Central memory CD8-positive, alpha-beta T cell (primary cell): ENCODE measurements at regions not wholly inside any gene's neighbourhood (a gene's known extent, or its start where the extent isn't known, plus 50 kb on each side); places are given as distances from the start of the nearest gene placed in this dataset.

Source experiments
- ATAC-seq: fragments of 150-1000 bp; cut with Tn5 transposase; replicated peaks from 2 replicates; pipeline ENCODE4 v1.10.0; 2022; ENCODE audit warnings: mild to moderate bottlenecking, moderate FRiP score, moderate number of reproducible peaks; ENCODE audit not compliant: poor library complexity, severe bottlenecking; ENCODE audit errors: extremely low read depth
- DNase-seq, 2 donors: peaks; one replicate each; pipeline ENCODE4 v3.0.0; 2021; ENCODE audit warnings: low spot score in 2 of 2
- H3K27ac Mint-ChIP-seq: one replicate; pipeline ENCODE4 v1.8.0; 2022; ENCODE audit warnings: low read depth, mild to moderate bottlenecking, moderate library complexity, mixed read lengths
- H3K27me3 Mint-ChIP-seq: one replicate; pipeline ENCODE4 v1.8.0; 2022; ENCODE audit warnings: mixed read lengths
- H3K36me3 Mint-ChIP-seq: one replicate; pipeline ENCODE4 v1.8.0; 2022; ENCODE audit warnings: mild to moderate bottlenecking, moderate library complexity, mixed read lengths; ENCODE audit not compliant: insufficient read depth
- H3K4me1 Mint-ChIP-seq: one replicate; pipeline ENCODE4 v1.8.0; 2022; ENCODE audit warnings: mixed read lengths
- H3K4me3 Mint-ChIP-seq: one replicate; pipeline ENCODE4 v1.8.0; 2022; ENCODE audit warnings: mild to moderate bottlenecking, moderate library complexity, mixed read lengths
- H3K9me3 Mint-ChIP-seq: one replicate; pipeline ENCODE4 v1.8.0; 2022; ENCODE audit warnings: mixed read lengths

- H3K4me1 Mint-ChIP-seq: no peaks in the 10 kb centered on the region
- ATAC-seq (no peak), DNase-seq (no peak)
Measured at GRCh38 chr17:27976331-27976730, 66.1 kb upstream of the NLK start.

DNA sequence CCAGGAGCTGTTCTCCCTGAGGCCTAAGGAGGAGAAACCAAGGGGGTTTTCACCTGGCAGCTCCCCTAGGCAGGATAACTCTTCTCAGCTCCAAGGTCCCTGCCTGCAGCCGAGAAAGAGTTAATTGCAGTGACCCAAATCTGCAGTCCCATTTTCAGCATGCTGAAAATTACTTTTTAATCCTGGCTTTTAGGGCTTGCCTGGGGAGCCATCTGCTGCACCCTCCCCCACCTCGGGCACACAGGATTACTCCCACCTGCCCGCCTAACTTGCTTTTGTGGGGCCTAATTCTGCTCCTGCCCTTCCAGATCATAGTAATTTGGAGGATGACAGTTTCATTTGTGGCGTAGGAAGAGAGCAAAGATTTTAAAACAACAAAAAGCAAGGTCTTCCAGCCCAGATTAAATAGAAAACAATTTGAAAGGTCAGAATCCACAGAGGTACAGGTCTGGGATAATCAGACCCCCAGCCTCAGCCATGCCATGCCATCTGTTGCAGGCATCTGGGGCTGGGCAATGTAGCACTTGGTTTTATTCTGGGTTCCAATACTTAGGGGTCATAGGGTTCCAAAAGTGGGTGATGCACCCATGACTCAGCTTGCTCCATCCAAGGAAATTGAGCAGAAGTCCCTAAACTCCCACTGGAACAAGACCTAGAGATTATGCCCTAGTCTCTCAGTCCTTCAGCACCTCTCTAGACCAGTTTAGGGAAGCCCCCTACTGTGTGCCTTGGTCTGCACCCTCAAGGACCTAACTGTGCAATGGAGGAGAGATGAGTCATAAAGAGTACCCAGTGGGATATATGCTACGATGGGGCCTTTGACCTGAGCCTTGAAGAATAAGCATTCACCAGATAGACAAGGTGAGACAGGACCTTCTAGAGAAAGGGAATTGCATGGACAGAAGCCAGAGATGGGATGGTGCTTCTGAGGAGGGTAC lies 64.5 kb upstream of the NLK start:
- H3K9me3 Mint-ChIP-seq: no peaks in the 10 kb centered on the region
- ATAC-seq: no peak

More at GRCh38 chr17:27976331-27976730, 66.1 kb upstream of the NLK start:
- H3K36me3 Mint-ChIP-seq: no peaks in the 10 kb centered on the region
- H3K27me3 Mint-ChIP-seq: peaks cover 22% of the 10 kb centered on the region
- no peak overlapping the region for H3K27ac Mint-ChIP-seq
- no peaks in the 10 kb centered on the region for H3K9me3 Mint-ChIP-seq
- no peak overlapping the region for H3K4me3 Mint-ChIP-seq

GRCh38 chr17:27978689-27979175 lies 63.7 kb upstream of the NLK start:
- H3K4me3 Mint-ChIP-seq: no peak overlapping the region
- H3K4me1 Mint-ChIP-seq: no peaks in the 10 kb centered on the region
- DNase-seq: no peak
- no peak for ATAC-seq
- H3K27me3 Mint-ChIP-seq: peaks cover 27% of the 10 kb centered on the region
- no peaks in the 10 kb centered on the region for H3K9me3 Mint-ChIP-seq
- H3K36me3 Mint-ChIP-seq: no peaks in the 10 kb centered on the region
- no peak overlapping the region for H3K27ac Mint-ChIP-seq

More for the DNA sequence above, 64.5 kb upstream of the NLK start:
- no peak for DNase-seq
- H3K27ac Mint-ChIP-seq: no peak overlapping the region
- no peaks in the 10 kb centered on the region for H3K4me1 Mint-ChIP-seq
- no peaks in the 10 kb centered on the region for H3K36me3 Mint-ChIP-seq
- H3K27me3 Mint-ChIP-seq: peaks cover 22% of the 10 kb centered on the region
- H3K4me3 Mint-ChIP-seq: no peak overlapping the region

DNA sequence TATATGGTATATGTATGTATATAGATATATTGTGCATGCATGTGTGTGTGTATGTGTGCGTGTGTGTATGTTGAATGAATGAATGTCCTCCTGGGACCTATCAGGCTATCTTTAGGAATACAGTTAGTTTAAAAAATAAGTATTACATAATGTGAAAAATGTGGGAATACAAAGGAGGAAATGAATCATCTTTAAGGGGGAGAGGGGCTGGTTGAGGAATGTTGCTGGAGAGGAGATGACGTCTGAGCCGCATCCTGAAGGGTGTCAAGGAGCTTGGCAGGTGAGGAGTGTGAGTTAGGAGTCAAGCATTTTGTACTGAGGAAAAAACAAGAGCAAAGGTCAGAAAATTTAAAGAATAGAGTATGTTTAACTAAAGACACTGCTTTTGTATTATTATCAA lies 62.4 kb upstream of the NLK start:
- H3K27ac Mint-ChIP-seq: no peak overlapping the region
- H3K27me3 Mint-ChIP-seq: peaks cover 40% of the 10 kb centered on the region
- no peak for ATAC-seq
- DNase-seq: no peak
- H3K9me3 Mint-ChIP-seq: no peaks in the 10 kb centered on the region
- no peaks in the 10 kb centered on the region for H3K36me3 Mint-ChIP-seq
- H3K4me1 Mint-ChIP-seq: no peaks in the 10 kb centered on the region
- H3K4me3 Mint-ChIP-seq: no peak overlapping the region

- ATAC-seq (no peak), DNase-seq (no peak)
- no peaks in the 10 kb centered on the region for H3K36me3 Mint-ChIP-seq
- H3K9me3 Mint-ChIP-seq: no peaks in the 10 kb centered on the region
- H3K4me3 Mint-ChIP-seq: no peak overlapping the region
- H3K4me1 Mint-ChIP-seq: no peaks in the 10 kb centered on the region
- H3K27me3 Mint-ChIP-seq: peaks cover 41% of the 10 kb centered on the region
- no peak overlapping the region for H3K27ac Mint-ChIP-seq
Measured at GRCh38 chr17:27981978-27982377, 60.5 kb upstream of the NLK start.

DNA sequence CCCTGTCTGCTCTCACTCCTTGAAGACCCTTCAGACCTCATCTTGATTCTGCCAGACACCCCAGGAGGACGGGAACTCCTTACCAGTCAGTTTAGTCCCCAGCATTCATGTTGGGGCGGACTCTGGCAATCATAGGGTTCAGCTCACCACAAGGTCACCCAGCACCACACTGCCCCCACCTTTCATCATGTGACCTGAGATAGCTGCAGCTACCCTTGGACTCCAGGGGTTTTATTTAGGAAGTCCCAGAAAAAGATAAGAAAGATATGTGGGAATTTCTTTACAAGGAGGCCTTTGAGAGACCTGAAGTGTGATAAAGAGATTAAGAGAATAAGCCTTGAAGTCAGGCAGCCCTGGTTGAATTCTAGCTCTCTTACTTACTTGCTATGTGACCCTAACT lies 59.8 kb upstream of the NLK start:
- Mint-ChIP-seq H3K4me3 (no peak overlapping the region), H3K27ac (no peak overlapping the region), H3K36me3 (no peaks in the 10 kb centered on the region), H3K4me1 (no peaks in the 10 kb centered on the region), H3K27me3 (peaks cover 41% of the 10 kb centered on the region), H3K9me3 (no peaks in the 10 kb centered on the region)
- ATAC-seq (no peak), DNase-seq (no peak)

GRCh38 chr17:27983853-27984252 lies 58.6 kb upstream of the NLK start:
- ATAC-seq (no peak), DNase-seq (no peak)
- Mint-ChIP-seq H3K4me1 (no peaks in the 10 kb centered on the region), H3K4me3 (no peak overlapping the region), H3K36me3 (no peaks in the 10 kb centered on the region), H3K9me3 (no peaks in the 10 kb centered on the region), H3K27ac (no peak overlapping the region), H3K27me3 (peaks cover 36% of the 10 kb centered on the region)

- no peak overlapping the region for H3K4me3 Mint-ChIP-seq
- ATAC-seq (no peak), DNase-seq (no peak)
- no peaks in the 10 kb centered on the region for H3K4me1 Mint-ChIP-seq
- H3K27me3 Mint-ChIP-seq: peaks cover 30% of the 10 kb centered on the region
- no peaks in the 10 kb centered on the region for H3K36me3 Mint-ChIP-seq
- H3K27ac Mint-ChIP-seq: no peak overlapping the region
- no peaks in the 10 kb centered on the region for H3K9me3 Mint-ChIP-seq
Measured at GRCh38 chr17:27984404-27984803, 58.1 kb upstream of the NLK start.

DNA sequence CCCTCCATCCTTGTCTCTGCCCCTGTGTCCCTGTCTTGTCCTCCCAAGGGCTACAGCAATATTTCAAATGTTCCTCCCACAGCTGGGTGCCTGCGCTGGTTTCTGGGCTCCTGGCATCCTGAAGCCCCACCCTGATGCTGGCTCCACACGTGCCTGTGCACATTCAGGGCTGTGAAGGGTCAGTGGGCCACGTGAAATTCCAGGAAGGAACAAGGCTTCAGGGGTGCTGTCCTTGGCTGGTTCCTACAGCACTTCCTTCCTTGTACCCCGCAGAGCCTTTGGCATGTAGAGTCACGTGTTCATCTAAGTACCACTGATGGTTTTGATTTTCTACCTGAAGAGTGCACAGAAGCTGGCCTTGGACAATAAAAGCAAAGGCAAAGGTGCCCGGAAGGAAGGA lies 57.7 kb upstream of the NLK start:
- H3K9me3 Mint-ChIP-seq: no peaks in the 10 kb centered on the region
- ATAC-seq (no peak), DNase-seq (no peak)
- no peak overlapping the region for H3K27ac Mint-ChIP-seq
- no peak overlapping the region for H3K4me3 Mint-ChIP-seq
- no peaks in the 10 kb centered on the region for H3K36me3 Mint-ChIP-seq
- no peaks in the 10 kb centered on the region for H3K4me1 Mint-ChIP-seq
- H3K27me3 Mint-ChIP-seq: peaks cover 26% of the 10 kb centered on the region

GRCh38 chr17:27985306-27985705 lies 57.2 kb upstream of the NLK start:
- Mint-ChIP-seq H3K4me3 (no peak overlapping the region), H3K4me1 (no peaks in the 10 kb centered on the region), H3K27ac (no peak overlapping the region), H3K9me3 (no peaks in the 10 kb centered on the region), H3K27me3 (peaks cover 21% of the 10 kb centered on the region), H3K36me3 (no peaks in the 10 kb centered on the region)
- ATAC-seq (no peak), DNase-seq (no peak)

- H3K9me3 Mint-ChIP-seq: no peaks in the 10 kb centered on the region
- H3K27ac Mint-ChIP-seq: no peak overlapping the region
- H3K4me1 Mint-ChIP-seq: no peaks in the 10 kb centered on the region
- ATAC-seq (no peak), DNase-seq (no peak)
- H3K27me3 Mint-ChIP-seq: peaks cover 19% of the 10 kb centered on the region
- H3K4me3 Mint-ChIP-seq: no peak overlapping the region
- H3K36me3 Mint-ChIP-seq: no peaks in the 10 kb centered on the region
Measured at GRCh38 chr17:27985736-27986399, 56.6 kb upstream of the NLK start.

DNA sequence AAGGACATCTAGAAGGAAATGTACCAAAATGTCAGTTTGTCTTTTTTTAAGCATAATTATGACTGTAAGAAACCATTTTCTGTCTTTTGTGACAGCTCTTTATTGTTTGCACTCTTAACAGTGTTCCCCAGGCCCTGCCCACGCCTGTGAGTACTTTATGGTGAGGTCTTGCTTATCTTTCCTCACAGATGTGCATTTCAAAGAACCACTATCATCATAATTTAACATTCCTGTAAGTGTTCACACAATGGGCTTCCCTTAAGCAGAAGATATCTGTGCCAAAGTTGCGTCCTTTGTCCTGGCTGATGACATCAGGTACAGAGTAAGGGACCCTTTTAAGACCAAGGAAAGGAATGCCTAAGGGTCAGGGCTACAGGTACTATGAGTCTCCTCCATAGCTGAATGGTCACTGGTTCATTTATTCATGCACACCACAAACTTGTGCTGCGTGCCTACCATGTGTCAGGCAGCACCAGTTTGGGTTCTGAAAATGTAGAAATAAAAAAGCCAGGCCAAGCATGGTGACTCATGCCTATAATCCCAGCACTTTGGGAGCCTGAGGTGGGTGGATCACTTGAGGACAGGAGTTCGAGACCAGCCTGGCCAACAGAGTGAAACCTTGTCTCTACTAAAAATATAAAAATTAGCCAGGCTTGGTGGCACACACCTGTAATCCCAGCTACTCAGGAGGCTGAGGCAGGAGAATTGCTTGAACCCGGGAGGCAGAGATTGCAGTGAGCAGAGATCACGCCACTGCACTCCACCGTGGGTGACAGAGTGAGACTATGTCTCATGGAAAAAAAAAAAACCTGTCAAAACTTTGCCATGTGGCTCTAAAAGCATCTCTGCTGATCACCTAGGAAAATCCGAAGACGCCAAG lies 55.4 kb upstream of the NLK start:
- ATAC-seq: no peak
- Mint-ChIP-seq H3K36me3 (no peaks in the 10 kb centered on the region), H3K4me1 (no peaks in the 10 kb centered on the region), H3K4me3 (no peak overlapping the region), H3K27ac (no peak overlapping the region), H3K27me3 (peaks cover 19% of the 10 kb centered on the region), H3K9me3 (no peaks in the 10 kb centered on the region)
- DNase-seq: no peak
